Erythroblast (primary cell): ENCODE measurements at regions not wholly inside any gene's neighbourhood (a gene's known extent, or its start where the extent isn't known, plus 50 kb on each side); places are given as distances from the start of the nearest gene placed in this dataset.
"Not testable (repeated sequence)": the region's sequence is repeated elsewhere in the genome, so short reads cannot be mapped to it uniquely, and the experiment has no call there.

Experiments
- DNase-seq, 2 experiments: peaks; one replicate each; lab custom pipeline; 2025; lab: John Stamatoyannopoulos, UW
- GATA1 ChIP-seq: IDR thresholded peaks from 2 replicates; pipeline ENCODE4 v1.6.1; 2011; ENCODE audit warnings: low read depth, mild to moderate bottlenecking, control low read depth, low read length, moderate library complexity
- POLR2A ChIP-seq: IDR thresholded peaks from 2 replicates; pipeline ENCODE4 v1.6.1; 2011; ENCODE audit warnings: mild to moderate bottlenecking, low read length

DNA sequence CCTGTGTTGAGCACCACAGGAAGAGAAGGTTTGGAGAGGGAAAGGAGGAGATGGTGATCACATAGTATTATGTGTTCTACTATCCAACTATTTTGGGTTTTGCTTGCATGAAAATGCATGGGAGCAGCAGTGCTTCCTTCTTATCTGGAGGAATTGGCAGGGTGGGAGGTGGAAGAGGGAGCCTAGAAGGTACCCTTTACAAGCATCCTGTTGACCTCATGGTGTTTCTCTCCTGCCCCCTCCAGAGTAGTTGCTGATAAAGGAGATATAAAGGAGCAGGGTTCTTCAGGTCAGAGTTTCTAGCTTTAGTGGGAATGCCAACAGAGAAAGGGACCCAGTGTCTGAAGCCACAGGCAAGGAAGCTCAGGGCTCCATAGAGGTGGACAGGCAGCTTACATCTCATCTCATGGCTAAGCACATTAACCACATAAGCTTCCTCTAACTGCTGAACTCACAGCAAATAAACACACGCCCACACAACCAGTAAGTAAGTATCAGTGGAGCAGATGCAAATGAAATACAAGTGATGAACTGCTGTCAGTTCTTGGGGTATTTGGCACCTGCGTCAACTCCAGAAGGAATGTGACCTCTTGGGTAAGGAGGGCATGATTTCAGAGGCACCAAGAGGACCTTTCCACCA lies 174.2 kb upstream of the SLC38A2 start:
- no peak for DNase-seq
- TF ChIP-seq POLR2A (no peak), GATA1 (no peak)

DNA sequence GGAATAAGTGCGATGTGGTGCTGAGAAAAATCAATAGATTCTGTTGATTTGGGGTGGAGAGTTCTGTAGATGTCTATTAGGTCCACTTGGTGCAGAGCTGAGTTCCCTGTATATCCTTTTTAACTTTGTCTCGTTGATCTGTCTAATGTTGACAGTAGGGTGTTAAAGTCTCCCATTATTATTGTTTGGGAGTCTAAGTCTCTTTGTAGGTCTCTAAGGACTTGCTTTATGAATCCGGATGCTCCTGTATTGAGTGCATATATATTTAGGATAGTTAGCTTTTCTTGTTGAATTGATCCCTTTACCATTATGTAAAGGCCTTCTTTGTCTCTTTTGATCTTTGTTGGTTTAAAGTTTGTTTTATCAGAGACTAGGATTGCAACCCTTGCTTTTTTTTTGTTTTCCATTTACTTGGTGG lies 170.8 kb upstream of the SLC38A2 start:
- not testable (repeated sequence) for DNase-seq

DNA sequence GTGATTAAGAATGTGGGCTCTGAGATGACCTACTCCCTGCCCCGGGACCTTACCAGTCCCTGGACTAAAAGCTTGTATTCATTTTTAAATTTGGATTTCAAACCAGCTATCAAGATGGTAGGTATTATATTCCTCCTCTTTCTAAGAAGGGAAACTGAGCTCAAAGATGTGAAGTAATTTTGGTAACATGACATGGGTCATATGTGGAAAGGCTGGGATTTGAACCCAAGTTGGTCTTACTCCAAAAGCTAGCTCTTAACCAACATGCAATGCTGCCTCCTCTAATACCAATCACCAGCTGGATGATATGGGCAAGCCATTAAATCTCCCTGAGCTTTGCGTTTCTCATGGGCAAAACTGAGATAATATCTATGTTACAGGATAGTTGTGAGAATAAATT lies 166.4 kb upstream of the SLC38A2 start:
- no peak for DNase-seq
- TF ChIP-seq GATA1 (no peak), POLR2A (no peak)

DNA sequence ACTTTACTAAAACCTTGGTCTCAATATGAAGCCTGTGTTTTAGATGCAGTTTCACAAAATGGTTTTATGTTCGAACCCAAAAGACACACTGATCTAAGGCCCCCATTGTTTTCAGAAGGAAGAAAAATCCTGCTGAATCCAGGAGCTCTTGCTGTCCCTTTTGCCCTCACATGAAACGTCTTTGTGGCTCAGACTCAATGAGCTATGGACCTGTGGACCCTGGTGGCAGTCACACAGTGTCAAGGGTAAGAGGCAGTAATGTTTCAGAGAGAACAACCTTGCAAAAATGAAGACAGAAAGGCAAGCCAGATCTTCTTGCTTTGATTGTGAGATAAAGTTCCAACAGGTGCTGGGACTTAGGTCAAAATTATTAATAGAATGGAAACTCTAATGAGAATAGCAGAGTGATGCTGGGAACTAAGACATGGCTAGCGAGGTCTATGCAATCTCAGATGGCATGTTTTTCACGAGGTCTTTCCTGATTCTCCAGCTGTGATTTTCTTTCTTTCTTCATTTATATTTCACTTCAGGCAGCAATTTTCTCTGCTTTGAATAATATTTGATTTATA lies 164.9 kb upstream of the SLC38A2 start:
- no peak for DNase-seq
- TF ChIP-seq POLR2A (no peak), GATA1 (no peak)

DNA sequence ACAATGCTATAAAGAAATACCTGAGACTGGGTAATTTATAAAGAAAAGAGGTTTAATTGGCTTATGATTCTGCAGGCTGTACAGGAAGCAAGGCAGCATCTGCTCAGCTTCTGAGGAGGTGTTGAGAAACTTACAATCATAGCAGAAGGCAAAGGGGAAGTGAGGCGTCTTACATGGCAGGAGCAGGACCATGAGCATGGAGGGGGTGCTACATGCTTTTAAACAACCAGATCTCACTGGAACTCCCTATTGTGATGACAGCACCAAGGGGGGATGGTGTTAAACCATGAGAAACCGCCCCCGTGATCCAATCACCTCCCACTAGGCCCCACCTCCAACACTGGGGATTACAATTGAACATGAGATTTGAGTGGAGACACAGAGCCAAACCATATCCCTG lies 163.7 kb upstream of the SLC38A2 start:
- DNase-seq, result not testable (repeated sequence)

DNA sequence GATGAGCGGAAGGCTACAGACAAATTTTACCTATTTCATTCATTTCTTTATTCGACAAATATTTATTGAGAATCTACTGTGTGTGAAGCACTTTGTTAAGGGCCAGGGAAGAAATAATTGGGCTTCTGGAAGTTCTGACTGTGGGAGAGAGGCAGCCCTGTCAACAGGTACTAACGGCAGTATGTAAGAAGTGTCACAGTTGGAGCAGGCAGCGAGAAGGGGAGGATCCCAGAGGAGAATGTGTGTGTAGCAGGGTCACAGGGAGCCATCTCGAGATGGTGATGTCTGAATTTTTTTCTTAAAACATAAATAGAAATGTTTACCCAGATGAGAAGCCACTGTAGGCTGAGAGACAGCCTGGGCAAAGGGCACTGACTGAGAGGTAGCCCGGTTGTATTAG lies 163.3 kb upstream of the SLC38A2 start:
- no peak for DNase-seq
- TF ChIP-seq POLR2A (no peak), GATA1 (no peak)

DNA sequence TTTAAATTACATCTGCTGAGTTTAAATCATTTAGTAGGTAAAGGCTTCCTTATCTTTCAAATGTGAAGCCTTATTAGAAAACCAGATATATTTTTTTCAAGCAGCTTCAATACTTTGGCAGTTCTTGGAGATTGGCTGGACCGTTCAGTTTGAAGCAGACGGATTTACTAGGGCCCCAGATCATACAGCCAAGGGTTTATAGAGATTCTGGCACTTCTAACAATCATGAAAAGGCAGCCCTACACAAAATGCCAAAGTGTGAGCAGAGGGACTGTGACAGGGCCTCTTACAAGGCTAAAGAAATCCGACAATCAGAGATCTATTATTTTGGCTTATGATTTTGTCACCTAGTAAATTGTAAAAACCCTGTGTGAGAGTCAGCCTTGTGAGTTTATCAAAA lies 162.8 kb upstream of the SLC38A2 start:
- no peak for DNase-seq
- TF ChIP-seq GATA1 (no peak), POLR2A (no peak)

DNA sequence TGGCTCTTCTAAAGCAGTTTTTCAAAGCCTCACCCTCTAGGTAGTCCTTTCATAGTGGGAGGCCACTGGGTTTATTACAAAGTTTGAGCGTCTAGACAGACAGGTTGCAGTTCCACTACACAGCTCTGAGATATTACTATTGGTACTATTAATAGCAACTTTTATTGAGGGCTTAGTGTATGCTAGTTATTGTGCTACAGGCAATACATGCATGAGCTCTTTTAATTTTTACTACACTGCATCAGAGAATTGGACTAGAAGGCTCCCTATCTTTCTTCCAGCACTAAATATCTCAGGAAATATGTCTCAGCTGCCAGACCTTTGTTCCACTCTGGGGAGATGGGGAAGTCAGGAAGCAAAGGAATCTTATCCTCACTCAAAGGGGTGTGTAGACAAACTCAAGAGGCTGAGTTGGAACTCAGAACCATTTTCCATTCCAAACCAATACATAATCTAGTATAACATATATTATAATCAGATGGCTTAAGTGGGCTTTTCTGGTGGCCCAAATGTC lies 161.8 kb upstream of the SLC38A2 start:
- DNase-seq, result no peak
- TF ChIP-seq GATA1 (no peak), POLR2A (no peak)

DNA sequence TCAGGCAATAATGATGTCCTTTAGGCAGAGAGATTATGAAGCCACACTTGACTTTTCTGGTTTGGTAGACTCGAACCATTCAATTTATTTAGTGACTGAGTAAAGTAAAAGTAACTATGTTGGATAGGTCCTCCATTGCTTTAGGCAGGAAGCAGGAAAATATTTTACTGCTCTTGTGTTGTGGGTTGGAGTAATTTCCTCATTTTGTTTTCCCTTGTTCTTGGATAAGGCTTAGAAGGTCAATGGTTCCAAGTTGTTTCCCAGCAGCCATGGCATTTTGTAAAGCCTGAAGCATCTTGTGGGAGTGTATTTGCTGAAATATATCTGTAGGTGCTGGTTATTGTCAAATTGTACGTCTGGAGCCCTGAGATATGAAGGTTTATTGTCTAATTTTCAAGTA lies 161.2 kb upstream of the SLC38A2 start:
- no peak for TF ChIP-seq POLR2A
- DNase-seq, result no peak

DNA sequence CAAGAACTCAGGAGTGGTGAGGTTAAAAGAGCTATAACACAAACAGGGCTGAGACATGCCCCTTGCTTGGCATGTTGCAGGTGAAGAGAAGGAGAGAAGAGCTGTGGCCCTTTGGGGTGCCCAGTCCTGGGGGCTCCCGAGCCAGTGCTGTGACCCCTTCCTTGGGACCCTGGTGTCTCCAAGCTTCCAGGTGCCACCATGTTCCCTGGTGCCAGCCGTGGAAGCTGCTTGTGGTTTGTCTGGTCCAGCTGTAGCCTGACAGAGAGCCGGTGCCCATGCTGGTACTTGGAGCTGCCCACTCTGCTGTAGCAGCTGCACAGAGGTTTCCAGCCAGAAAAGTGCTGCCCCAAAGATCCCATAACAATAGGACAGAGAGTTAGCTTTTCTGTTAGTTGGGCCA lies 159.2 kb upstream of the SLC38A2 start:
- no peak for DNase-seq
- TF ChIP-seq POLR2A (no peak), GATA1 (no peak)

DNA sequence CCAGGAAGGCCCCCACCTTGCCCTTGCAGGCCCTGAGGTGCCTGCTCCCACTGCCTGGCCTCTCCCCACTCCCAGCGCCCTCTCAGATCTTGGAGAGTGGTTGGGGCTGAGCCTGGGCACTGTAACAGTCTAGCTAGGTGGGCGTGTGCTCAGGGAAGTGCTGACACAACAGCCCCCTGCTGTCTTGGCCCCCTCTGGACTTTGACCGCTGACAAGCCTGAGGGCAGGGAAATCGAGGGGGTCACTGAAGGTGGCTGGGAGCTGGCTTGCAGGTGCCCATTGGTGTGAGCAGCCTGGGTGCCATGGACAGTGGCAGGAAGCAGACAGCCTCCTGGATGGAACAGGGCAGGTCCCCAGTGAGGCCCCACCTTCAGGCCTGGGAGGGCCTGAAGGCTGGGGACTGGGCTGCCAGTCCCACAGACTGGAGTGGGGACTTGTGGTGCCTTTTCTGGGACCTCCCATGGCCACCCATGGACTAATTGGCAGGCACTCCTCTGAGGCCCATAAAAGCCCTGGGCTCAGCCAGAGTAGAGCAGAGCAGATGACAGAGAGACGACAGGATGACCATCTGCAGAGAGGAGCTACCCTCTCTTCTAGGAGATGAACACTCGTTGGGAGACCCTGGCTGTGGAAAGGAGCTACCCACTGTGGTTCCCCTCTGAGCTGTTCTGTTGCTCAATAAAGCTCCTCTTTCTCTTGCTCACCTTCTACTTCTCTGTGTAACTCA lies 158.6 kb upstream of the SLC38A2 start:
- no peak for DNase-seq
- no peak for TF ChIP-seq GATA1
- no peak for TF ChIP-seq POLR2A

DNA sequence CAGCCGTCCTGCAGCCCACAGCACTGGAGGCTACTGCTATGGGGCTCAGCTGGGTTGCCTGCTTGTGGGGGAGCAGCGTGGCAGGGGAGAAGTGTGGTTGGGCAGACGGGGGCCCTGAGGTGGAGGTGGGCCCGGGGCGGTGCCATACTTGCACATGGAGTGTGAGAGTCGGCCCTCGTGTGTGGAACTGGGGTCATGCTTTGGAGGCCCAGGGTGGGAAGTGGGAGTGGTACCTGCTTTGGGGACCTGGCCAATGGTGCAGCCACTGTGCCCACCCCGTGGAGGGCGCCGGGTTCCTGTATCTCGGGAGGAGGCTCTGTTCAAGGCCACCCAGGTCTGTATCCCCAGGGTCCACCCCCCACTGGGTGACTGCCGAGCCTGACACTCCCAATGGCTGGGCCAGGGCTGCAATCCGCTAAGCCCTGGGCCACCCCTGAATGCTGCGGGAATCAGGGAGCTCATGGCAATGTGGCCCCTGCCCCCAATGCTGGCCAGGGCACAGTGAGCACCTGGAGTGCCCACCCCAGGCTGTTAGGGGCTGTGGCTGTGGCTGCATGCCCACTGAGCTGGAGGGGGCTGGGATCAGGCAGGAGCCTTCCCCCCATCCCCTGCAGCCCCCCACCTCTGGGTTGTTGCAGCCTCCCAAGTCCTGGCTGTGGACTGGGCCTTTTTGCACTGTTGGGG lies 157.9 kb upstream of the SLC38A2 start:
- TF ChIP-seq GATA1 (no peak), POLR2A (no peak)
- no peak for DNase-seq

DNA sequence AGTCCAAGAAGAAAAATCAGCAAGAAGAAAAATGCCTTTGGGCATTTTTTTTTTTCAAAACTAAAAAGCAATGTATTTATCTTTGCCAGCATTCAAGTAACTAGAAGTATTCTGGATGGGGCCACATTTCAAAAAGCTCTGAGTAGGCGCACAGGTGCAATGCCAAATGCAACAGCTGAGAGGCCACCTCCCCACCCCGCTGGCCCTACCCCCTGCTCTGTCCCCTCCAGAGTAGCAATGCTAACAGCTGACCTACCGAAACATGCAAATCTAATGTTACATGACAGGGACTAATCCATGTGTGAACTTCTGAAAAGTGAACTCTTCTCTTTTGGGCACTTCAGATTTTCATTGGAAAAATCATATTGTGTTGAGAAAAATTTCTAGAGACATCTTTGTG lies 153.7 kb upstream of the SLC38A2 start:
- no peak for TF ChIP-seq POLR2A
- no peak for TF ChIP-seq GATA1
- DNase-seq, result no peak

DNA sequence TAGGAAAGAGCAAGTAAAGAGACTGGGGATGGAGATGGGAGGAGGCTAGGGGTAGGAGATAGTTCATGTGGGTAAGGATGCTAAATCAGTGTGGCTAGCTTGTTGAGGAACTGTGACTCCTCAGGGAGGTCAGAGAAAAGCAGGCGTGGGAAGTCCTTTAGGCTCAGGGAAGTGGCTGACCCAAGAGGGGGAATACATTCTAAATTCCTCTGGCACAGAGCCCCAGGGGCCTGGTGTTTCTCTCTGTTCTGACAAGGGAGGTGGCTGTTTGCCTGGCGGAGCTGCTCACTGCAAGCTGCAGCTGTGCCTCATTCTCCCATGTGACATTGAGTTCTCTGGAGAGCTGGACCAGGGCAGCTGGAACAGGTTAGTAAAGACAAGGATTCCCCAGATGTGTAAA lies 152.2 kb upstream of the SLC38A2 start:
- no peak for DNase-seq
- TF ChIP-seq POLR2A (no peak), GATA1 (no peak)
